Left renal pelvis (tissue), 4 donors: ENCODE measurements at regions not wholly inside any gene's neighbourhood (a gene's known extent, or its start where the extent isn't known, plus 50 kb on each side); places are given as distances from the start of the nearest gene placed in this dataset.
"Not testable (repeated sequence)": the region's sequence is repeated elsewhere in the genome, so short reads cannot be mapped to it uniquely, and the experiment has no call there.

Experiments used
- DNase-seq, 4 donors: peaks; one replicate each; pipeline ENCODE4 v3.0.0-alpha.2; 2013; ENCODE audit warnings: low read depth in 4 of 4, low spot score in 3 of 4

DNA sequence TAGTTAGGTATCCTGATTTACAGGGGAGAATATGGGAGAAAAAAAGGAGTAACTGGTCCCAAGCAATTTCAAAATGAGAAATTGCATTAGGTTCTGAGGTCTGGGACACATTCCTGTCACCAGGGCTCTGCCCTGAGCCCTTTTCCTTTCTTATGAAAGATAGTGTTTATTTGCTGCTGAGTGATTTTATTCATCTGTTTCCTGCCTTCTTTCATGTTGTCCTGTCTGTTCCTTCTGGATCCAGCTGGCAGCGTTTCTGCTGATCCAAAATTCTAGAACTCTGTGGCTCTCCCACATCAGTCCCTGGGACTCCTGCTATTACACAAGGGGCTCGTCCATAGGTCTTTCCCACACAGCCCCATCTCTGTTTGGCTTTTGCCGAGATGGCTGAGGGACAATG, 519.1 kb upstream of the SALL3 start:
- no peak for DNase-seq

DNA sequence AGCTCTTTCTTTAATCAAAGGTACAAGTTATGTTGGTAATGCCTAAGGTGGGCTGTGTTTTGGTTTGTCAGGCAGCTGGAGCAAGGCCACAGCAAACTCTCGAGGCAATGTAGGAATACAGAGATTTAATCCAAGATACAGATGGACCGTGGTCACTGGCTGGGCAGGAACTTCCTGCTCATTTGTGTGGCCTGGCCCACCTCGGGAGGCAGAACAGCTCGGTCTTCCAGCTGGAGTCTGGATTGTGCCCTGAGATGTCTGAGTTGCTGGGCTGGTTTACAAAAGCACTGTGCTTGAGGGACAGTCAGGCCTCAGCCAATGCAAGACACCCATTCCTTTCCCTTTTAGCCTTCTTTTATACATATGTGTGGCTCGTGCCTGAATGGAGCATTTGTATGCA, 506.1 kb upstream of the SALL3 start:
- DNase-seq, result no peak

DNA sequence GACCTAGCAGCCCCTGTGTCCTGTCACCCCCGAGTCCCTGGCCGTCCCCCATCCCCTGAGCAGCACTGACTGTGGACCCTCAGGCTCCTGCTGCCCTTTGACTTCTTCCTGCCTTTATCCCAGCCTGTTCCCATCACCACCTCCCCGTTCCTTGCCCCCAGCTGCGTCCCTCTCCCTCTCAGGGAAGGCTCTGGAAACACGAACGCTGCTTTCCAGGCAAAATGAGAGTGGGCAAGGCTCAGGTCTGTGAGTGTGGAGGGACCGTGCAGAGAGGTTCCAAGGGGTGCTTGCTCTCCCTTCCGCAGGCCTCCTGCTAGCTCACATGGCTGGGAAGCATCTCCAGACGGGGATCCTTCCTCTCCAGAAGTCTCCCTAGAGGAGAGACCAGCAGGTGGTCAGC, 501.8 kb upstream of the SALL3 start:
- no peak for DNase-seq

DNA sequence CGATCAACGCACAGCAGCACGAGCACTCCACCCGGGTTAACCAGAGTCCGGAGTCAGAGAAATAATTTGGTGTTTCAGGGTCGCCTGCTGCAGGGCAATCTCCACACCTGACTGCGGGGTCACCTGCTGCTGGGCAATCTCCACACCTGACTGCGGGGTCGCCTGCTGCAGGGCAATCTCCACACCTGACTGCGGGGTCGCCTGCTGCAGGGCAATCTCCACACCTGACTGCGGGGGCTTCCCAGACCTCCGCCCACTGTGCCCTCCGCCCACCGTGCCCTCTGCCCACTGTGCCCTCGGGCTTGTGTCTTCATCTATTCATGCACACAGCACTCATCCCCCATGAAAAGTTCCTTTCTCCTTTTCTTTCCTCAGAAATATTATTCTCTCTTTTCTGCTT, 500.2 kb upstream of the SALL3 start:
- DNase-seq, result no peak

DNA sequence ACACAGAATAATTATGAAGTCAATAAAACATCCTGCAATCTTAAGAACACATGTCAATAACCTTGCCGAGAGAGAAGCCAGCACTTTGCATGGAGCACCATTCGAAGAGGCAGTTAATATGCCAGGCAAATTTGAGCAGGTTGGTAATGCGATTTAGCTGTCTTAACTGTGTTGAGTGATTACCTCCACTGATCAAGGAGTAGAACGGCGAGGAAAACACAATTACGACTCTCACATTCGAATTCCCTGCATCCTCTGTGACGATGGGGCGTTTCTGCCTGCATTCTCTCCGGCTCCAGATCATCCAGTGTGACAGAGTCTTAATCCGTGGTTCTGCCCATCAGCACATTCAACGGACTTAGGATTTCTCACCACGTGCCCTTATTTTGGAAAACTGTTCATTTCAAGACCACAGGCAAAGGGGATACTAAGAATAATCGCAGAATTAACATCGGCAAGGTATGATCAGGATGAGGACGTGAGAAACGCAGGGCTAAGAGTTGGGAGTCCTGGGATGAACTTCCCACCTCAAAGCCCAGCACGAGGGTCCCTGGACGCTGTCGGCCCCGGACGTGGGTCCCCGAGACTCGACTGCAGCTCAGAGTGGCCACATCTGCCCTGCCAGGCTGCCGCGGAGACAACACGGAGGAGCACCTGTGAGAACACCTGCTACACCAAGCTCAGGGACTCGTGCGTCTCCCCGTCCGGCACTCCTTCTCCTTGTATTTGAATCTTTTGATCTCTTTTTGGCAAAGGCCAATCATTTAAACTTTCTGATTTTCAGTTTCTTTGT, 499.2 kb upstream of the SALL3 start:
- no peak for DNase-seq

DNA sequence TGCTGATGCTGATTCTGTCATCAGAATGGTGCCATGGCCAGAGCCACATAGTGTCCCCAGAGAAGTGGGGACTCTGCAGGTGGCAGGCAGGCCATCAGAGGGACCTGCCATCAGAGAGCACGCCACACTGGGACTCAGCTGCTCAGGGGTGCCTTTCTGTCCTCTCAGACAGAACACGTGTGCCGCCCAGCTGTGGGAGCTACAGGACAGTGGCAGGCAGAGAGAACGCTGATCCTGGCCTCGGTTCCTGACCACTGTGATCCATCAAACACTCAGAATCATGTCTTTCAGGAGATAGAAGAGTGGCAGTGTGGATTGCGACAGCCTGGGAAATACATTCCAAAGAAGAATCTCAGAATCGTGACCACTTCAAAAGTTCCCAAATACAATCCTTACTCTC, 497.2 kb upstream of the SALL3 start:
- no peak for DNase-seq

DNA sequence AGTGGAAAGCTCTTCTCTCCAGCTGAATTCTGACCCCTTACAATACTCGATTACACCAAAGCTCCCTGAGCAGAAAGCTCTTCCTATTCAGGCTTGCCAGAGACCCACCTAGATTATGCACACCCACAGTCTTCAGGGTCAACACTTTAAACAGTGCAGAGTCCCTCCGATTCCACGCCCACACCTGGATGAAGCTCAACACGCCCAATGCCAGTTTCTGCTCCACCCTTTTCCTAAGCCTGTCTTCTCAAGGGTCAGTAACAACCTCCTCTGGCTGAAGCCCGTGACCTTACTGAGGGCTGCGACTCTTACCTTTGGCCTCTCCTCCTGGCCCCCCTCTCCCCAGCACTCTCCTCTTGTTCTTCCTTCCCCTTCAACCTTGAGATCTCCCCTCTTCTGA, 492.0 kb upstream of the SALL3 start:
- DNase-seq, result no peak

DNA sequence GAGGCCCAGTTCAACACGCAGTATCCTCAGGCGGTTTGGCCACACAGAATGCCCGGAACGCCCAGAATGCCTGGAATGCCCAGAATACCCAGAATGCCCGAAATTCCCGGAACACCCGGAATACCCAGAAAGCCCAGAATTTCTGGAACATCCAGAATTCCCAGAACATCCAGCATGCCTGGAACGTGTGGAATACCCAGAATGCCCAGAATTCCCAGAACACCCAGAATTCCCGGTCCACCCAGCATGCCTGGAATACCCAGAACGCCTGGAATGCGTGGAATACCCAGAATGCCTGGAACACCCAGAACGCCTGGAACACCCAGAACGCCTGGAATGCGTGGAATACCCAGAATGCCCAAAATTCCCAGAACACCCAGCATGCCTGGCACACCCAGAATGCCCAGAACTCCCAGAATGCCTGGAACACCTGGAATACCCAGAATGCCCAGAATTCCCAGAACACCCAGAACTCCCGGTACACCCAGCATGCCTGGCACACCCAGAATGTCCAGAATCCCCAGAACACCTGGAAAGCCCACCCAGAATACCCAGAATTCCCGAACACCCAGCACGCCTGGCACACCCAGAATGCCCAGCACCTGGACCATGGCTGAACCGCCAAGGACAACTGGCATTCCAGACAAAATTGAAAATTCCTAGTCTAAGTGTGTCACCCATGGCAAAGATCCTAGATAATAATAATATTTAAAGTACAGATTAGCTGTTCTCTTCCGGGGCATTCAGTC, 487.4 kb upstream of the SALL3 start:
- DNase-seq, result no peak

DNA sequence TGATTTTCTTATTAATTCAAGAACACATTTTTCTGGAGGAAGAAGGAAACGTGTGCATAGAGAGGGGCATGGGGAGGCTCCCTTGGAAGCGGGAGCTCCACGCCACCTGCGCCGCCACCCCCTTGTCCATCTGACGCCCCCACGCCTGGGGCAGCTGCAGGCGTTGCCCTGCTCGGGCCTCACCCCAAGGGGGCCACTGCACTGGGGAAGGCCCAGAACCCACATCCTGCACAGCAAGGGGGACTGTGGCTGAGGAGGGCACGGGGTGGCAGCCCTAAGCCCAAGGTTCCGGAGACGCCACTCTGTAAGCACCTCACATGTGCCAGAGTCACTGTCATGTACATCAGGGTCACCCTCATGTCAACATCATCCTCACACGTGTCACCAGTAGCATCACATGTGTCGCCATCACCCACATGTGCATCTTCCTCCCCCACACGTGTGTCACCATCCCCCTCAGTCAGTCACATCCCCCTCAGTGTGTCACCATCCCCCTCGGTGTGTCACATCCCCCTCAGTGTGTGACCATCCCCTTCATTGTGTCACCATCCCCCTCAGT, 486.7 kb upstream of the SALL3 start:
- DNase-seq, result no peak

DNA sequence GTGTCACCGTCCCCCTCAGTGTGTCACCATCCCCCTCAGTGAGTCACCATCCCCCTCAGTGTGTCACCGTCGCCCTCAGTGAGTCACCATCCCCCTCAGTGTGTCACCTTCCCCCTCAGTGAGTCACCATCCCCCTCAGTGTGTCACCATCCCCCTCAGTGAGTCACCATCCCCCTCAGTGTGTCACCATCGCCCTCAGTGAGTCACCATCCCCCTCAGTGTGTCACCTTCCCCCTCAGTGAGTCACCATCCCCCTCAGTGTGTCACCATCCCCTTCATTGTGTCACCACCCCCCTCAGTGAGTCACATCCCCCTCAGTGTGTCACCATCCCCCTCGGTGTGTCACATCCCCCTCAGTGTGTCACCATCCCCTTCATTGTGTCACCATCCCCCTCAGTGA, 486.1 kb upstream of the SALL3 start:
- not testable (repeated sequence) for DNase-seq

DNA sequence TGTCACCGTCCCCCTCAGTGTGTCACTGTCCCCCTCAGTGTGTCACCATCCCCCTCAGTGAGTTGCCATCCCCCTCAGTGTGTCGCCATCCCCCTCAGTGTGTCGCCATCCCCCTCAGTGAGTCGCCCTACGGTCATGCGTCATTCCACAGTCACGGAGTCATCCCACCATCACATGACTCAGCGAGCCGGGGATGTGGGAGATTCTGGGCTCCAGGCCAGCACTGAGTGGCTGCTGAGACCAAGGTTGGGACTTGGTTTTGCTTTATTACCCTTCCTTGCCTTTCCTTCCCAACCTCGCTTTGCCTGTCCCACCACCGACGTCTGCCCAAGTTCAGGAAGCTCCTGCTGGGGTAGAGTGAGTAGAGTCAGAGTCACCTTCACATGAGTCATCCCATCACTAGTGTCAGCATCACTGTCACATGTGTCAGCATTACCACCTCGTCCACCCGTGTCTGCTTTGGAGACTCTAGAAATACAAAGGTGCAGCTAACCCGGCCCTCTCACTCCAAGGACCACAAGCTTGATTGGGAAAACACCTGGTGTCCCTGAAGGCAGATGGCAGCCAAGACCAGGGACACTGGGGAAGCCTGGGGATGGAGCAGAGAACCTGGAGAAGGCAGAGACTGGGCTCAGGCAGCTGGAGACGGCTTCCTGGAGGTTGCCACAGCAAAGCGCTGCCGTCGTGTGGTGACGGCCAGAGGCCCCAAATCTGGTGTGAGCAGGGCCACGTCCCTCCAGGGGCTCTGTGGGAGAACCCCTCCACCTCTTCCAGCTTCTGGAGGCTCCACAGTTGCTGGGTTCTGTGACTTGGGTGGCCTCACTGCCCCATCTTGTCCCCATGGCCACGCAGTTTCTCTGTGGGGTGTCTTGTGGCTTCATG, 485.2 kb upstream of the SALL3 start:
- no peak for DNase-seq

DNA sequence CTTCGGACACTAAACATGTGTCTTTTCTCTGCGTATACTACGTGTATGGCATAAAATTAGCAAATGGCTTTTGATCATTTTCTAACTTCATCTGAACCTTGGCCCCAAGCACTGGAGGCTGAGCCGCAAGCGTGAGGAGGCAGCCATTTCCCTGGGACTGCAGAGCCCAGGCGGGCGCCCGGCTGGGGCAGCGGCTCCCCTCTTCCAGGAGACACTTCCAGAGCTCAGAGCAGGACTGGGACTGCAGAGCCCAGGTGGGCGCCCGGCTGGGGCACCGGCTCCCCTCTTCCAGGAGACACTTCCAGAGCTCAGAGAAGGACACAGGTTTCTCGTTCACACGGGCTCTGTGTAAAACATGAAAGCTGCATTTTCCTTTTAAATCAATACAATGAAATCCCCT, 484.1 kb upstream of the SALL3 start:
- no peak for DNase-seq

DNA sequence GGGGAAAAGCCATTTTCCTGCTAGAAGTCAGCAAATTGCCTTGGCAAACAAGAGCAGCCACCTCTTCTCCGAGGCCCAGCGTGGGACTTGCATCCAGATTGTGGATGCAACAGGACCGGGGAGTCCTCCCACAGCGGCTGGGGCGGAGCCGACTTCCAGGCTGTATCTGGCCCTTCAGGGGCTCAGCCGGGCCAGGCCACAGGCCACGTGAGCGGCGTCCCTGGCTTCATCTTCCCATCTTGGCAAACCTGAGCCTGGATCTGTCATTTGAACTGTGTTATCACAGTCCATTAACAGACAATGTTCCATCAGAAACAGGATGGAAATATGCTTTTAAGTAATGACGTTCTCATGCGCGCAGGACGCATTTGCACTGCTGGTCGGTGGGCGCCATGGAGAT, 483.5 kb upstream of the SALL3 start:
- DNase-seq, result no peak

DNA sequence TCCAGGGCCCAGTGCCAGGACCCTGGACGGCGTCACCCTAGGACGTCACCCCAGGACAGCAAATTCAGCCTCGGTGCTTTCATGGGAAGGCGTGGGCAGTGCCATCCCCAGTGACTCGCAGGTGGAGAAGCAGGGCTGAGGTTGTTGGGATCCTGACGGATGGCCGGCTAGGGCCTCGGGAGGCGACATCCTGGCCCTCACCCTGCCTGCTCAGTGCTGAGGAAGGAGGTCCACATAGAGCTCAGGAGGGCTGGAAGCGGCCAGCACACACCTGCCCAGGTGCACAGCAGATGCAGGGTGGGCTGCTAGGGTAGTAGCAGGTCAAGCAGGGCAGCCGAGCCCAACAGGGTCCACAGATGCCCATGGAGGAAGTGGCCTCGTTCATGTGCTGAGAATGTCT, 482.0 kb upstream of the SALL3 start:
- DNase-seq, result no peak

DNA sequence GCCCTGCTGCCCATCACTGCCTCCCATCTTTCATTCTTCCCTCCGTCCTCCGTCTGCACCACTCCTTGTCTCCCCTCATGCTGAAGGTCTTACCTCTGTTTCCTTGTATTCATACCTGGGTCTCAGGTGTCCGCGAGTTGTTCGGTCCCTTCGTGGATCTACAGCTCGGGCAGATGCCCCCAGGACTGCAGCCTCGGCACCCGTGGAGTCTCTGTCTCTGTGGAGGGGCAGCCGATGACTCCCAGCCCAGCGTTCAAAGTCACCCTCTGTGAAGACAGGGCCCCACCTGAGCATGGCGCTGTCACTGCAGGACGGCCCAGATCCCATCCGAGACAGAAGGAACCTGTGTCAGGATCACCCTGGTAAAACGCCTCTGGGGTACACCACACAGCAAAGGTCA, 480.0 kb upstream of the SALL3 start:
- DNase-seq, result no peak

DNA sequence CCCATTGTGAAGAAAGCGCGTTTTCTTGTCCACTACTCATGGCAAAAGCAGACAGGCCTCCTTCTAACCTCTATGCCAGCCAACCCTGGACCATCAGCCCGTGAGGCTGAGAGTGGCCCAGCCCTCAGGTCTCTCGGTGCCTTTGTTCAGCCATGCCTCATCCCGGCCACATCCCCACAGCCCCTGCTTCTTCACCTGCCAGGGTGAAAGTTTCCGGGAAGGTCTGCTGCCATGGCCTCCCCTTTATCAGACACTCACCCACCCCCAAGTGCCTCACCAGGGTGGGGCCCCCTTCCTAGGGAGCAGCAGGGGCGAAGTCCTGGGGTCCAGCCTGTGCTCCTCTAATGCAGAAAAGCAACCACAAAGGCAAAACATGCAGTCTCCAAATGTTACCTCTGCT, 478.4 kb upstream of the SALL3 start:
- no peak for DNase-seq

DNA sequence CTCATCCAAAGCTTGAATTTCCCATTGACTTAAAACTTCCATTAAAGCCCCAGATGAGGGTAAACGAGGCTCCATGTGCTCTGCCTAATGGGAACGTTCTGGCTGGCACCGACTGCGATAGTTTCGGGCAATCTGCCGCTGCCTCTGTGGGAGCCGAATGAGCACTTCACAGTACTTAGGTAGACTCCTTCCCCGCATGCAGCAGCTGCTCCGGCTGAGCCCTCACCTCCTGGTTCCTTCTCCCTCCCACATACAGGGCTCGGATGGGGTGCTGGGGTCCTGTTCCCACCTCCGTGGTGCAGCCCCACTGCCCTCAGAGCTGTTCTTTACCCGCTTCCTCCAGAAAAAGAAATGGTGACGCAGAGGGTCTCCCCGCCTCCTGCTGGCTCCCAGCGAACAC, 476.5 kb upstream of the SALL3 start:
- no peak for DNase-seq

DNA sequence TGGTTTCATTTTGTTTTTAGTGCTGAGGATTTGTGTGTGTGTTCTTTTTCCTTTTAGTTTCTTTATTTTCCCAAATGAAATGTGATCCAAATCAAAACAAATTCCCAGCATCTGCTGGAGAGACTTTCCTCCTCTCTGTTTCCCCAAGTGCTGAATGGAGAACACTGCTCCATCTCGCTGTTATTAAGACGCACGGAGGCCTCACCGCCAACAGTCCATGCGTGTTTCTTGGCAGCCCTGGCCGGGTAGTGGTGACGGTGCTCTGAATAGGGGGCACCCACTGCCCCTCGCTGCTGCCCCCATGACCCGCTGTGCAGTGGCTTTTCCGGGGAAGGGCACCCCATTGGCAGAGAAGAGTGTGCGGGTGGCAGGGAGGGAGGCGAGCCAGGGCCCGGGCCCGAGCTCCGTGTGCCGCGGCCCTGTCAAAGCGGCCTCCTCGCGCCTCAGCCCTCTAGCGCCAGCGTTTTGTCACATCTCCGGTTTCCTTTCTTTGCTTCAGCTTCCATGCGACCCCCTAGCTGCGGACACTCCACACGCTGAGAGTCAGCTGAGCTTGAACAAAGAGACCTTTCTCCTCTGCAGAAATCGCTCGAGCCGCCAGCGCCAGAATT, 473.7 kb upstream of the SALL3 start:
- peak in 3 of 4 donors; percentile 29 to 49 (median 31) for DNase-seq

DNA sequence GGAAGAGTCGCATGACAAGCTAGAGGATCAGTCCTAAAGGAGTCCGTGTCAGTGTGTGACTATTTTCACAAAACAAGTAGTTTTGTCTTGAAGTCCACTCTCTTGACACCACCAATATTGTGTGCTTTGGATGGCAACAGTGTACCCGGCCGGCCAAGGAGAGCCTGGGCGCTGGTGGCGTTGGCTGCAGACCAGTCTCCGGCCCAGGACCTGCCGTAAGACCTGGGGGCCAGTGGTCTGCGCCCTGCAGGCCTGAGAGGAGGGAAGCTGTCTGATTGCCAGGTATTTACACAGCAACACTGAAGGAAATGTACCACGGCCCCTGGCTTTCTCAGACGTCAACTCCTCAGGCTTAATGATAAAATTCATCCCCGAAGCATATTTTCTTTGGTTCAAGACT, 472.4 kb upstream of the SALL3 start:
- DNase-seq, result no peak

DNA sequence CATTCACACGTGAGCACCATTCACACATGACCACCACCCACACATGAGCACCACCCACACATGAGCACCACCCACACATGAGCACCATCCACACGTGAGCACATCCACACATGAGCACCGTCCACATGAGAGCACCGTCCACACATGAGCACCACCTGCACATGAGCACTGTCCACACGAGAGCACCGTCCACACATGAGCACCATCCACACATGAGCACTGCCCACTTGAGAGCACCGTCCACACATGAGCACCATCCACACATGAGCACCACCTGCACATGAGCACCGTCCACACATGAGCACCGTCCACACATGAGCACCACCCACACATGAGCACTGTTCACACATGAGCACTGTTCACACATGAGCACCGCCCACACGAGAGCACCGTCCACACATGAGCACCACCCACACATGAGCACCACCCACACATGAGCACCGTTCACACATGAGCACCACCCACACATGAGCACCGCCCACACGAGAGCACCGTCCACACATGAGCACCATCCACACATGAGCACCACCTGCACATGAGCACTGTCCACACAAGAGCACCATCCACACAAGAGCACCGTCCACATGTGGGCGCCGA, 471.3 kb upstream of the SALL3 start:
- not testable (repeated sequence) for DNase-seq
